ENCODE measurements at regions not wholly inside any gene's neighbourhood (a gene's known extent, or its start where the extent isn't known, plus 50 kb on each side); places are given as distances from the start of the nearest gene placed in this dataset.

GRCh38 chr10:10788761-10789160, 228.9 kb upstream of the CELF2 start:
- no peaks in the 10 kb centered on the region for H4K20me1 ChIP-seq (ENCODE audit: low read depth)
- peaks cover 17% of the 10 kb centered on the region for H3K4me1 Mint-ChIP-seq
- H3K79me2 ChIP-seq (ENCODE audit: low read depth), result no peaks in the 10 kb centered on the region
- DNase-seq (ENCODE audit: low spot score), result no peak
- peaks cover 8% of the 10 kb centered on the region for H3F3A ChIP-seq (ENCODE audit: low read depth)
- H3K9ac ChIP-seq, result no peak overlapping the region
- no peak overlapping the region for H3K27ac ChIP-seq
- H3K36me3 ChIP-seq, result no peaks in the 10 kb centered on the region
- H3K4me1 ChIP-seq, result peaks cover 14% of the 10 kb centered on the region
- no peak overlapping the region for H3K4me2 ChIP-seq
- H3K9me3 Mint-ChIP-seq, result peaks cover 5% of the 10 kb centered on the region
- no peaks in the 10 kb centered on the region for H3K9me3 ChIP-seq (ENCODE audit: low read depth)
- H3K4me3 ChIP-seq, result no peak overlapping the region
- H3K4me3 Mint-ChIP-seq, result no peak overlapping the region
- H3K27me3 Mint-ChIP-seq (ENCODE audit: insufficient read depth, low read depth), result no peaks in the 10 kb centered on the region
- H3K36me3 Mint-ChIP-seq, result no peaks in the 10 kb centered on the region
- H3K27ac Mint-ChIP-seq, result no peak overlapping the region
- H2AFZ ChIP-seq (replicated peaks), result peak overlapping the region; percentile 53
- TF ChIP-seq EZH2 (IDR thresholded peaks at IDR 0.05) (no peak), EZH2phosphoT487 (IDR thresholded peaks at IDR 0.05) (no peak), CTCF (IDR thresholded peaks at IDR 0.05) (no peak)
- H3K27me3 ChIP-seq, result no peaks in the 10 kb centered on the region

GRCh38 chr10:10791869-10792268, 225.8 kb upstream of the CELF2 start:
- no peak overlapping the region for H3K4me3 Mint-ChIP-seq
- TF ChIP-seq EZH2phosphoT487 (IDR thresholded peaks at IDR 0.05) (no peak), EZH2 (IDR thresholded peaks at IDR 0.05) (no peak), CTCF (IDR thresholded peaks at IDR 0.05) (no peak)
- H3K27me3 Mint-ChIP-seq (ENCODE audit: insufficient read depth, low read depth), result no peaks in the 10 kb centered on the region
- peak overlapping the region; percentile 59 for H2AFZ ChIP-seq (replicated peaks)
- H3K27ac ChIP-seq, result no peak overlapping the region
- H3K4me2 ChIP-seq, result no peak overlapping the region
- peaks cover 8% of the 10 kb centered on the region for H3F3A ChIP-seq (ENCODE audit: low read depth)
- H3K27me3 ChIP-seq, result no peaks in the 10 kb centered on the region
- no peaks in the 10 kb centered on the region for H3K36me3 Mint-ChIP-seq
- H3K4me1 ChIP-seq, result peaks cover 17% of the 10 kb centered on the region
- H3K4me1 Mint-ChIP-seq, result peaks cover 26% of the 10 kb centered on the region
- no peaks in the 10 kb centered on the region for H3K79me2 ChIP-seq (ENCODE audit: low read depth)
- peak overlapping the region; percentile 34 for H3K27ac Mint-ChIP-seq
- no peak for DNase-seq (ENCODE audit: low spot score)
- H3K36me3 ChIP-seq, result no peaks in the 10 kb centered on the region
- peaks cover 2% of the 10 kb centered on the region for H3K9me3 Mint-ChIP-seq
- no peaks in the 10 kb centered on the region for H3K9me3 ChIP-seq (ENCODE audit: low read depth)
- H3K9ac ChIP-seq, result no peak overlapping the region
- no peaks in the 10 kb centered on the region for H4K20me1 ChIP-seq (ENCODE audit: low read depth)
- H3K4me3 ChIP-seq, result no peak overlapping the region

- peak overlapping the region; percentile 15 for H3K4me2 ChIP-seq
- H3K4me3 Mint-ChIP-seq, result no peak overlapping the region
- TF ChIP-seq EZH2phosphoT487 (IDR thresholded peaks at IDR 0.05) (no peak), CTCF (IDR thresholded peaks at IDR 0.05) (no peak), EZH2 (IDR thresholded peaks at IDR 0.05) (no peak)
- peaks cover 25% of the 10 kb centered on the region for H3K4me1 ChIP-seq
- H3K27ac ChIP-seq, result peak overlapping the region; percentile 39
- no peaks in the 10 kb centered on the region for H3K79me2 ChIP-seq (ENCODE audit: low read depth)
- H3K36me3 Mint-ChIP-seq, result no peaks in the 10 kb centered on the region
- H3K4me1 Mint-ChIP-seq, result peaks cover 34% of the 10 kb centered on the region
- H4K20me1 ChIP-seq (ENCODE audit: low read depth), result no peaks in the 10 kb centered on the region
- H3K9me3 ChIP-seq (ENCODE audit: low read depth), result no peaks in the 10 kb centered on the region
- H3K36me3 ChIP-seq, result no peaks in the 10 kb centered on the region
- no peaks in the 10 kb centered on the region for H3K27me3 Mint-ChIP-seq (ENCODE audit: insufficient read depth, low read depth)
- no peak overlapping the region for H3K9ac ChIP-seq
- H3K4me3 ChIP-seq, result no peak overlapping the region
- H3K27me3 ChIP-seq, result no peaks in the 10 kb centered on the region
- peak overlapping the region; percentile 59 for H2AFZ ChIP-seq (replicated peaks)
- peak; percentile 65 for DNase-seq (ENCODE audit: low spot score)
- peaks cover 2% of the 10 kb centered on the region for H3K9me3 Mint-ChIP-seq
- peaks cover 11% of the 10 kb centered on the region for H3F3A ChIP-seq (ENCODE audit: low read depth)
- peak overlapping the region; percentile 34 for H3K27ac Mint-ChIP-seq
Observed at GRCh38 chr10:10792681-10793080, 225.0 kb upstream of the CELF2 start.

Measured in neural progenitor cell (in vitro differentiated cells).